SK-N-SH (cell line): ENCODE measurements at regions not wholly inside any gene's neighbourhood (a gene's known extent, or its start where the extent isn't known, plus 50 kb on each side); places are given as distances from the start of the nearest gene placed in this dataset.

ENCODE experiments used
- CTCF ChIA-PET: fragments of 300-600, 350-600 bp; formaldehyde crosslinking; extraction: SDS; loops from one replicate; lab custom pipeline; 2021; lab: Yijun Ruan, JAX
- POLR2A ChIA-PET: fragments of 350-600 bp; sonication (Branson Sonifier 250); formaldehyde crosslinking; extraction: SDS; loops from one replicate; lab custom pipeline; 2020; ENCODE audit warnings: antibody characterized with exemption, inconsistent platforms; lab: Yijun Ruan, JAX
- DNase-seq: peaks from one replicate; pipeline ENCODE4 v3.0.0; 2012
- H2AFZ ChIP-seq: fragments of 200-600 bp; sonication (generic); 2 replicates; pipeline ENCODE4 v1.8.1; 2016; ENCODE audit warnings: antibody characterized with exemption, mild to moderate bottlenecking, low read depth
- H3F3A ChIP-seq: fragments of 200-600 bp; sonication (generic); replicated peaks from 2 replicates; pipeline ENCODE3; 2016; ENCODE audit warnings: antibody characterized with exemption, mild to moderate bottlenecking; ENCODE audit not compliant: insufficient read depth
- H3K27ac ChIP-seq, 2 experiments: fragments of 200-500 bp in 1 of 2; fragments of 200-600 bp in 1 of 2; sonication (Bioruptor generic) in 1 of 2; sonication (generic), shearing (Covaris generic) in 1 of 2; 2 replicates each; pipeline versions ENCODE4 v1.5.1 to v1.6.1; 2014 to 2016; ENCODE audit warnings: low read depth in 2 of 2, inconsistent platforms in 1 of 2, low read length in 1 of 2, mild to moderate bottlenecking in 1 of 2, mixed read lengths in 1 of 2
- H3K27me3 ChIP-seq: fragments of 200-600 bp; sonication (generic), shearing (Covaris generic); 2 replicates; pipeline ENCODE4 v1.6.1; 2016; ENCODE audit warnings: mixed run types; ENCODE audit not compliant: insufficient read depth
- H3K36me3 ChIP-seq, 2 experiments: fragments of 200-500 bp in 1 of 2; fragments of 200-600 bp in 1 of 2; sonication (Bioruptor generic) in 1 of 2; sonication (generic) in 1 of 2; replicated peaks in 1 of 2; 2 replicates each; pipeline versions ENCODE3 to v1.5.1; 2014 to 2016; ENCODE audit warnings: low read length in 1 of 2, mild to moderate bottlenecking in 1 of 2; ENCODE audit not compliant: insufficient read depth in 2 of 2, control insufficient read depth in 1 of 2
- H3K4me1 ChIP-seq, 2 experiments: fragments of 200-500 bp in 1 of 2; fragments of 200-600 bp in 1 of 2; sonication (Bioruptor generic) in 1 of 2; sonication (generic), shearing (Covaris generic) in 1 of 2; 2 replicates each; pipeline versions ENCODE4 v1.5.1 to v1.6.1; 2014 to 2016; ENCODE audit warnings: low read depth in 1 of 2, low read length in 1 of 2, mixed run types in 1 of 2; ENCODE audit not compliant: insufficient read depth in 2 of 2, control insufficient read depth in 1 of 2
- H3K4me2 ChIP-seq: fragments of 200-600 bp; sonication (generic), shearing (Covaris generic); 2 replicates; pipeline ENCODE4 v1.6.1; 2017; ENCODE audit warnings: mixed run types
- H3K4me3 ChIP-seq, 2 experiments: fragments of 200-500 bp in 1 of 2; fragments of 200-600 bp in 1 of 2; sonication (Bioruptor generic) in 1 of 2; sonication (generic), shearing (Covaris generic) in 1 of 2; 2 replicates each; pipeline versions ENCODE4 v1.5.1 to v1.8.1; 2014 to 2016; ENCODE audit warnings: low read depth in 2 of 2, inconsistent platforms in 1 of 2, low read length in 1 of 2, mild to moderate bottlenecking in 1 of 2, mixed read lengths in 1 of 2, moderate library complexity in 1 of 2
- H3K79me2 ChIP-seq: fragments of 200-600 bp; sonication (generic); 2 replicates; pipeline ENCODE4 v1.8.1; 2017; ENCODE audit warnings: mild to moderate bottlenecking; ENCODE audit not compliant: insufficient read depth
- H3K9ac ChIP-seq: fragments of 200-600 bp; sonication (generic); 2 replicates; pipeline ENCODE4 v1.6.1; 2017; ENCODE audit warnings: mixed run types
- H3K9me2 ChIP-seq: fragments of 200-600 bp; sonication (generic); 2 replicates; pipeline ENCODE4 v1.6.1; 2017; ENCODE audit warnings: mixed run types
- H3K9me3 ChIP-seq: fragments of 200-600 bp; sonication (generic); 2 replicates; pipeline ENCODE4 v1.6.1; 2017; ENCODE audit warnings: mixed run types, mild to moderate bottlenecking, moderate library complexity
- H4K20me1 ChIP-seq: fragments of 200-600 bp; sonication (generic); 2 replicates; pipeline ENCODE4 v1.6.1; 2017; ENCODE audit warnings: mild to moderate bottlenecking, mixed run types; ENCODE audit not compliant: insufficient read depth
- CHD2 ChIP-seq: fragments of 150-350 bp; IDR thresholded peaks from 2 replicates; pipeline ENCODE4 v1.6.1; 2018; ENCODE audit warnings: low read length; ENCODE audit not compliant: partially characterized antibody
- FOSL2 ChIP-seq: IDR thresholded peaks from 2 replicates; pipeline ENCODE4 v1.4.0; 2012; ENCODE audit warnings: low read depth, mild to moderate bottlenecking, moderate library complexity, borderline replicate concordance
- JUND ChIP-seq: IDR thresholded peaks from 2 replicates; pipeline ENCODE4 v1.4.0; 2012
- MXI1 ChIP-seq: IDR thresholded peaks from 2 replicates; pipeline ENCODE4 v1.6.1; 2012; ENCODE audit warnings: mild to moderate bottlenecking, low read depth, low read length, improper control_type of control experiment
- POLR2AphosphoS5 ChIP-seq: IDR thresholded peaks from 2 replicates; pipeline ENCODE4 v1.6.1; 2012; ENCODE audit warnings: low read depth, low read length
- RAD21 ChIP-seq: IDR thresholded peaks from 2 replicates; pipeline ENCODE4 v1.6.1; 2012; ENCODE audit warnings: mild to moderate bottlenecking, low read length
- RCOR1 ChIP-seq: fragments of 150-350 bp; IDR thresholded peaks from 2 replicates; pipeline ENCODE4 v1.6.1; 2017; ENCODE audit warnings: antibody characterized with exemption, low read length
- RFX5 ChIP-seq: IDR thresholded peaks from 2 replicates; pipeline ENCODE4 v1.6.1; 2012; ENCODE audit warnings: mild to moderate bottlenecking, improper control_type of control experiment, low read length
- YY1 ChIP-seq: IDR thresholded peaks from 2 replicates; pipeline ENCODE4 v1.4.0; 2012; ENCODE audit warnings: low read depth, mild to moderate bottlenecking
- ZBTB33 ChIP-seq: IDR thresholded peaks from 2 replicates; pipeline ENCODE4 v1.4.0; 2012; ENCODE audit warnings: low read depth, borderline replicate concordance
- WGBS: methylation state at CpG from one replicate; pipeline ENCODE4 v1.1.6; 2017; ENCODE audit warnings: low lambda C conversion rate; 5-methylcytosine and 5-hydroxymethylcytosine counted together
- TF ChIP-seq, protein P1 (sequence below): fragments of 150-350 bp; IDR thresholded peaks from 2 replicates; pipeline ENCODE4 v1.6.1; 2017; ENCODE audit warnings: antibody characterized with exemption, low read length, low read depth, borderline replicate concordance
- TF ChIP-seq, protein P2 (sequence below): fragments of 200-600 bp; sonication (generic); IDR thresholded peaks from 2 replicates; pipeline ENCODE4 v1.6.1; 2017; ENCODE audit warnings: antibody characterized with exemption, mild to moderate bottlenecking, moderate library complexity

- TF ChIP-seq JUND, result no peak
- no peaks in the 10 kb centered on the region for H3K4me1 ChIP-seq
- H3K36me3 ChIP-seq, result peaks cover 5 to 12% of the 10 kb centered on the region in 2 experiments
- no peak for DNase-seq
- ChIA-PET POLR2A (no interaction called here), CTCF (interaction anchor here (1.2 to 3.2 kb wide), 3 partner anchors 23 to 69 kb away, joined by 3 to 11 read pairs (median 5); no protein-coding TSS in a partner anchor)
- H3K9ac ChIP-seq, result no peak overlapping the region
- H3K27me3 ChIP-seq, result no peaks in the 10 kb centered on the region
- no peak overlapping the region for H3K4me3 ChIP-seq
- no peak overlapping the region for H3K27ac ChIP-seq
- H3K9me3 ChIP-seq, result no peaks in the 10 kb centered on the region
- no peak overlapping the region for H3K4me2 ChIP-seq
- no peaks in the 10 kb centered on the region for H3K9me2 ChIP-seq
- no peaks in the 10 kb centered on the region for H3K79me2 ChIP-seq
- no peak overlapping the region for H2AFZ ChIP-seq
- H4K20me1 ChIP-seq, result no peaks in the 10 kb centered on the region
- no peaks in the 10 kb centered on the region for H3F3A ChIP-seq
- WGBS, result 83% methylated on average over 8 of the region's 8 CpGs
Measured at GRCh38 chr3:124491098-124491497, 239.2 kb upstream of the UMPS start.

DNA sequence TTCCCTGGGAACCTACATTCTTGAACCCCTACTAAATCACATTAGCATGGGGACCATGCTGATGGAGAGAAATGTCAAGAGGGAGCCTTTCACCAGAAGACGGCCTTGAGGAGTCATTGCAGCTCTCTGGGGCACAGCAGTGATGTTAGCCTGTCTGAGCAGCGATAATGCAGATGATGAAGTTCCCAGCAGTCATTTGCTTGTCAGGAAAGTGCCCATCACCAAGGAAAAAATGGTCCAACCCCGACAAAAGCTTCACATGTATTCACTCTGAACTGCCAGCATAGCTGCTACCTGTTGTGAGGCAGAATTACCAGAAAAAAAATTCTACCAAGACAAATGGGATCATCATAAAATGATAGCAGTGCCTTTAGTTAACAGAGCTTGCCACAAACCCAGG, 238.4 kb upstream of the UMPS start:
- TF ChIP-seq RFX5 (no peak), CHD2 (no peak), RCOR1 (no peak), RAD21 (no peak), POLR2AphosphoS5 (no peak), YY1 (no peak), ZBTB33 (no peak), FOSL2 (no peak), MXI1 (no peak)
- TF ChIP-seq, protein P1, sequence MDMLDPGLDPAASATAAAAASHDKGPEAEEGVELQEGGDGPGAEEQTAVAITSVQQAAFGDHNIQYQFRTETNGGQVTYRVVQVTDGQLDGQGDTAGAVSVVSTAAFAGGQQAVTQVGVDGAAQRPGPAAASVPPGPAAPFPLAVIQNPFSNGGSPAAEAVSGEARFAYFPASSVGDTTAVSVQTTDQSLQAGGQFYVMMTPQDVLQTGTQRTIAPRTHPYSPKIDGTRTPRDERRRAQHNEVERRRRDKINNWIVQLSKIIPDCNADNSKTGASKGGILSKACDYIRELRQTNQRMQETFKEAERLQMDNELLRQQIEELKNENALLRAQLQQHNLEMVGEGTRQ, result no peak
- TF ChIP-seq, protein P2, sequence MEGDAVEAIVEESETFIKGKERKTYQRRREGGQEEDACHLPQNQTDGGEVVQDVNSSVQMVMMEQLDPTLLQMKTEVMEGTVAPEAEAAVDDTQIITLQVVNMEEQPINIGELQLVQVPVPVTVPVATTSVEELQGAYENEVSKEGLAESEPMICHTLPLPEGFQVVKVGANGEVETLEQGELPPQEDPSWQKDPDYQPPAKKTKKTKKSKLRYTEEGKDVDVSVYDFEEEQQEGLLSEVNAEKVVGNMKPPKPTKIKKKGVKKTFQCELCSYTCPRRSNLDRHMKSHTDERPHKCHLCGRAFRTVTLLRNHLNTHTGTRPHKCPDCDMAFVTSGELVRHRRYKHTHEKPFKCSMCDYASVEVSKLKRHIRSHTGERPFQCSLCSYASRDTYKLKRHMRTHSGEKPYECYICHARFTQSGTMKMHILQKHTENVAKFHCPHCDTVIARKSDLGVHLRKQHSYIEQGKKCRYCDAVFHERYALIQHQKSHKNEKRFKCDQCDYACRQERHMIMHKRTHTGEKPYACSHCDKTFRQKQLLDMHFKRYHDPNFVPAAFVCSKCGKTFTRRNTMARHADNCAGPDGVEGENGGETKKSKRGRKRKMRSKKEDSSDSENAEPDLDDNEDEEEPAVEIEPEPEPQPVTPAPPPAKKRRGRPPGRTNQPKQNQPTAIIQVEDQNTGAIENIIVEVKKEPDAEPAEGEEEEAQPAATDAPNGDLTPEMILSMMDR, result no peak
- Histone ChIP-seq H3K4me2 (no peak overlapping the region), H3K4me3 (no peak overlapping the region), H3F3A (no peaks in the 10 kb centered on the region), H4K20me1 (no peaks in the 10 kb centered on the region), H3K9me3 (no peaks in the 10 kb centered on the region), H2AFZ (no peak overlapping the region), H3K27me3 (no peaks in the 10 kb centered on the region), H3K9me2 (no peaks in the 10 kb centered on the region), H3K4me1 (no peaks in the 10 kb centered on the region), H3K27ac (no peak overlapping the region), H3K9ac (no peak overlapping the region), H3K36me3 (peaks cover 5 to 14% of the 10 kb centered on the region in 2 experiments), H3K79me2 (no peaks in the 10 kb centered on the region)
- 76% methylated on average over 3 of the region's 3 CpGs for WGBS
- ChIA-PET POLR2A (no interaction called here), CTCF (interaction anchor here (0.9 to 1.5 kb wide), 4 partner anchors 22 to 68 kb away, joined by 3 to 5 read pairs (median 4); no protein-coding TSS in a partner anchor)
- no peak for DNase-seq
